HG03159 (cell line): ENCODE measurements at regions not wholly inside any gene's neighbourhood (a gene's known extent, or its start where the extent isn't known, plus 50 kb on each side); places are given as distances from the start of the nearest gene placed in this dataset.
"Not testable (repeated sequence)": the region's sequence is repeated elsewhere in the genome, so short reads cannot be mapped to it uniquely, and the experiment has no call there.

Experiments
- ATAC-seq: cut with Tn5 transposase; IDR thresholded peaks from one replicate; pipeline ENCODE4 v1.9.1; 2021; ENCODE audit warnings: mild to moderate bottlenecking, moderate library complexity; ENCODE audit not compliant: unreplicated experiment

DNA sequence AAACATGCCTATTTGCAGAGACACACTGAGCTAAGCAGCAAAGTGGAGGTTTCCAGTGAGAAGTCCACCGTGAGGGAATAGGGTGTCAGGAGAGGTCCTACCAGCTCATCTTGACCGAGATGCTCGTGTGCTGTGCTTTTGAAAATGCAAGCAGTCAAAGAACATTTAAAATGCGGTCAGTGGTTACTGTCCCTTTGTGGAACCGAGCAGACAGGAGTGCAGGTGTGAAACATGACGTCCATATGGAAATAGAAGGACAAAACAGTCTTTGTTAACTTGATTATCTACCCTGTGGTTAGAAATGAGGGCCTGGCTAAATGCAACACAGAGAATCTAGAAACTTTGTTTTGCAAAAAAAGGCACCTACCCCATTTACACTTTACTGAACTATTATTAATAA is 473.3 kb downstream of the SPATA31A6 start:
- not testable (repeated sequence) for ATAC-seq

DNA sequence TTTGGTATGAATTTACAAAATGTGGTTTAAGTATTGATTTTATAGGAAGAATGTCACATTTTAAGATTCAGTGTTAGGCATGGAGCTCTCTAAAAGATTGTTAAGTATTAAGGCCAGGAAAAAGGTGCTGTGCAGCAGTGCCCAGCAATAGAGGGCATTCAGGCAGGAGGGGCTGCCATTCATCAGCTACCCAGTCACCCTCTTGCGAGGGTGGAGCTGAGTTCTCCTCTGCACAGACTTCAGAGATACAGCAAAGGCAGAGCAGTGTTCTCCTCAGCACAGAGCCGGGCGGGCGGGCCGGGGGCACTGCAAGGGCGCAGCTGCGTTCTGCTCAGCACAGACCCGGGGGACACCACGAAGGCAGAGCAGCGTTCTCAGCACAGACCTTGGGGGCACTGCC is 474.0 kb downstream of the SPATA31A6 start:
- not testable (repeated sequence) for ATAC-seq

DNA sequence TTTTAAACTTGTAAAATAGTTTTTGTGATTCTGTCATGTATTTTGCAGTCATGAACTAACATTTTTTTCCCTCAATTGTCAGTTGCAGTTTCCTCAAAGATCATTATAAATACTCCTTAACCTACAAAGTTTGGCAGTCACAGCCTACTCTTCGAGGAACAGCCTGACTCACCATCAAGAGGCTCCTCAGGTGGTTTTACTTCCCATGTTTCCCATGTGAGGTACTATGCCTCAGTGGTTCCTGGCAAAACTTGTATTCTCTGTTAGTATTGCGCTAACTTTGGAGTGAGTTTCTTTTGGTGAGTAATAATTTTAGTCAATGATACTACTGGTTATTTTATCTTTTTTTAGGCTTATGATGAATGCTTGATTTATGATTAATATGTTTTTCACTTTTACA is 513.7 kb downstream of the SPATA31A6 start:
- ATAC-seq, result not testable (repeated sequence)

DNA sequence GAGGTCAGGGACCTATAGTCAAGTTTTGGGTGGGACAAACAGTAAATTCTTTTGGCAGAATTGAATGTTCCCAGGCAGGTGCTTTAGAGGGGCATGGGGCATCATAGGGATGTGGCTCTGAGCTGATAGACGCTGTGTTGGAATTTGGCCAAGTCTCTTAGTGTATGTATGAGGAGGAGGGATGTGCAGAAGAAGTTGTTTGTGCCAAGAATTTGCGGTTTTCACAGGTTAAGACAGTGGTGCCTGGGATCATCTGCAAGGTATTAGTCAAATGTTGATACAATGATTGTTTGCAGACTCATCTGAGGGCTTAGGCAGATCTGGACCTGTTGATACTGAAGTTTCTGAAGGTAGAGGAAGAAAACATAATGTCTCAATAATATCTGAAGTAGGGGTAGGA is 519.4 kb downstream of the SPATA31A6 start:
- not testable (repeated sequence) for ATAC-seq

DNA sequence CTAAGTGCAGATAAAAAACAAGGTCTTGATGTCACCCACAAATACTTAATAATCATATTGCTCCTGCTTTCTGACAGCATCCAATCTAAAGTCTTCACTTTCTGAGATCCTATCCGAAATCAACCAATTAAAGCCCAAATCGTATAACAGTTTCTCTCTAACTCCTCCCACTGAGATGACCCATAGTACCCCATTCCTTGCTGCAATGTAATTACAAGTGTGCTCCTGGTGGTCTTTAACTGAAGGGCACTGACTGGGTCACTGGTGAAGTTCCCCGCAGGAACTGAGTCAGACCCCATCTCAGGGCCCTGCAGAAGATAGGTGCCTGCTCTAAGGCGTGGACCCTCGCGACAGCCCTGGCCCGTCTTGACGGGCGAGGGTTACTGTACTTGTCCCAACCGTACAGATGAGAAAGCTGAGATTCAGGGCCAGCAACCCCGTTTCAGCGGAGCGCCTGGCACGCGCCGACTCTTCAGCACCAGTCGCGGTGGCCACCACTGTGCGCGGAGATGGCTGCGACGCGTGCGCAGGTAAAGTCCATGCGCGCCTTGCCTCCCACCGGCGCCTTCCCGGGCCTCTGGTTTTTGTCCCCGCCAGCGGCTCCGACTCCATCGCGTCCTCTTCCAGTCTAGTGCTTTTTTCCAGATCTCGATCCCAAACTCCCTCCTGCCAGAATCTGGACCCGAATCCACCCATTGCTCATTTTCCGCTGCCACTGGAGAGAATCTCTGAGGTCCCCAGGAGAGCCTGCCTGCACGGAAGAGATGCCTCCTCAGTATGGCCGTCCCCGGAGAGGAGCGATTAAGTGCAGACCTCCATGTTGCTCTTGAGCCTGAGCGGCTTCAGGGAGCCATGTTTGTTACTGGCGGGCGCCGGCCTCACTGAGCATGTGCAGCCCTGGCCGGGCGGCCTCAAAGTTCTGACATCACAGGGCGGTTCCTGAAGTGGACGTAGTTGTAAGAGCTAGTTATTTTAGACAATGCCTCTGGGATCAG is 541.7 kb downstream of the SPATA31A6 start:
- ATAC-seq, result not testable (repeated sequence)

DNA sequence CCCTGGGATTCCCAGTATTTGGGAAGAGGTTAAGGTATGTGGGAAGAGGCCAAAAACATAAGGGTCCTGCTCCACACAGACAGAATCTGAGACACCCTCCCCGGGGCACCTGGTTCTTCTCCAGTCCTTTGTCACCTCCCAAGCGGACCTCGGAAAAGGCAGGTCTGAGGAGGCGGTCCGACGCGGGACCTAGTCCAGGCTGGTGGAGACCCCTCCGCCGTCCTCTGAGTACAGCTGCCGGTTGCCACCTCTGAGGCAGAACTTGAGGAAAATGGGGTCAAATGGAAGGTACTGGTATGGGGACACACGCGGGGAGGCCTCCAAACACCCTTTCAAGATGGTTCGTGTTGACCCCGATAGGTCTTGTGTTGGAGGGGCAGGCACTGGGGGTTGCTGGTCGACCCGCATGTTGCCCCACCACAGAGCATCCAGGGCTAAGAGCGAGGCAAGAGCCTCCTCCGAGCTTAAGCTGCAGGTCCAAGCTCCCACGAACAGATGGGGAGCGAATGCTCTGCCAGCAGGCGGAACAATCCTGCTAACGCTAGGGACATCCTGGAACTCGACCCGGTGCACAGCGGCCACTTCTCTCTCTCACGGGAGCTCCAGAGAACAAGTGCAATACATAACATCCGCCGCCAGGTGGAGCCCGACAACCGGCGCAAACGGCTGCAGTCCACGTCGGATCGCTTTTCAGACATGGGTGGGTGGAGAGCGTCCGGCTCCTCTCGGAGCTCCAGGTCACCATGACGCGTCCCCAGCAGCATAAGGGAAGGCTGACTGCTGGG is 559.8 kb downstream of the SPATA31A6 start:
- peak; percentile 72 for ATAC-seq

DNA sequence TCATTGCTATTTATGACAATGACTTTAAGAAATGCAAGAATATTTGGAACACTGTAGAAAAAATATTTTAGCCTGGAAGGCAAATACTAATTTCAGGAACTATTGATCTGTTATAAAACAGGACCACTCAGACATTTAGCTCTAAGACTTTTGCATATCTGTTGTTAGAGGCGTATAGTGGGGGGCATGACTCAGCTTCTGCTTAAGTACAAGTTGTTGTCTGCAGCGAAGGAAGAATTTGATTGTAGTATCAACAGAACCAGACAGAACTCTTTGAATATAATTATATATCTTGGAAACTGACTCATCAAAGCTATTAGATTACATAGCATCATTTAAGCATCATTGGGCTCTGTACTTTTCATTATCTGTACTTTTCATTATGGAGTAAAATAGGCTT is 573.8 kb downstream of the SPATA31A6 start:
- ATAC-seq, result not testable (repeated sequence)

DNA sequence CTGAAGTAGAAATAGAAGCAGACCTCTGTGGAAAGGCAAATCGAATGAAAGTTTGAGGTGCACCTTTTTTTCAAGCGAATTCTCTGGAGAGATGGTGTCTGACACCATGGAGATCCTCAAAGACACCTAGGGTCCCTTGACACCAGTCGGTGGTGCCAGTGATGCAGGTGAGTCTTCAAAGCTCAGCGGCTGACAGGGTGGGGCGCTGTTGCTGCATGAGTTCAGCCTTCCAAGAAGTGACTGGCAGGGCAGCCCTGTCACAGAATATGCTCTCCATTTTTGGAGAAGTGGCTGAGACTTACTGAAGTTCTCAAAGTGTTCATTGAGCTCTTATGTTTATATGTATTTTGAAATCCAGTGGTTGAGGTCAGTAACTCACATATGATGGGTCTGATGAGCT is 575.9 kb downstream of the SPATA31A6 start:
- ATAC-seq, result not testable (repeated sequence)

DNA sequence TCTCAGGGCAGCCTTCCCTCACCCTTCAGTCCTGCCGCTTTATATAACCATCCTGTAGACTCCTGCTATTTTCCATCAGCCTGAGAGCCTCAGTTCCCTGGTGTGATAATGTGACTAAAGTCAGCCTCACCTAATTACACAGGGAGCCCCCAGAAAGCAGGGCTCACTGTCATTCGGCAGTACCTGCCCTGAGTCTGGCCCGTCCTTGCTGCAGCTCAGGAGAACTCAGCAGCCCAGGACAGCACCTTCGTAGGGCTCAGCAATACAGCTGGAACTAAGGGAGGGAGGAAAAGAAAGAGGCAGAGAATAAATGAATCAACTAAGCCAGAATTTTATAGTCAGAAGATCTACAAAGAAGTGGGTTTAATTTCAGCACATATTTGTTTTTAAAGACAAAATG is 598.7 kb downstream of the SPATA31A6 start:
- ATAC-seq, result not testable (repeated sequence)

DNA sequence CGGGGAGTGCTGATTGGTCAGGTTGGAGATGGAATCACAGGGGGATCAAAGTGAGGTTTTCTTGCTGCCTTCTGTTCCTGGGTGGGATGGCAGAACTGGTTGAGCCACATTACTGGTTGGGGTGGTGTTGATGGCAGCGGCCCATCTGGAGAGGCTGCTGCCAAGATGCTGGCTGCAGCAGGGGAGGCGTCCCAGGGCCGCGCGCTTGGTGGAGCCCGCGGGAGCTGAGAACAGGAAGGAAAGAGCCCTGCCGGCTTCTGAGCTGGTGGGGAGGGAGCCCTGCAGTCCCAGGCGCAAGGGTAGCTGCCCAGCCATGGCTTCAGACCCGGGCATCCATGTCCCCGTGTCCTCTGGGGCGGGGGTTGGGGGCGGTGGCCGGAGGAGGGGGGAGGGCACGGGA is 609.3 kb downstream of the SPATA31A6 start:
- not testable (repeated sequence) for ATAC-seq

DNA sequence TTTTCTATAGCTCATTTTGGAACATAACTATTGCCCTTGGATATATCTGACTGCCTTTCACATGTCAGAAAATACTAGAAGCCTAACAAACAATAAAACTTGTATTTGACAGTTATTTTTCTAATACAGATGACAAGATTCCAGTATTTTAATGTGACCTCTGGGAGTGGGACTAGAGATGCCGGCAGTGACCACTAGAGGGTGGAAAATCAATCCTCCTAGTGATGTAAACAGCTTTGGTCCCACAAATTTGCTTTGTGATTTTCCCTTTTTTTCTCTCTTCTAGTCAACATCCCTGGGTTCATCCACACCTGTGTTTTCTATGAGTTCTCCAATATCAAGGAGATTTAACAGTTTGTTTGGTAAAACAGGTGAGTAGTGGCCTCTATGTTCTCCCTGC is 615.1 kb downstream of the SPATA31A6 start:
- peak; percentile 80 for ATAC-seq

DNA sequence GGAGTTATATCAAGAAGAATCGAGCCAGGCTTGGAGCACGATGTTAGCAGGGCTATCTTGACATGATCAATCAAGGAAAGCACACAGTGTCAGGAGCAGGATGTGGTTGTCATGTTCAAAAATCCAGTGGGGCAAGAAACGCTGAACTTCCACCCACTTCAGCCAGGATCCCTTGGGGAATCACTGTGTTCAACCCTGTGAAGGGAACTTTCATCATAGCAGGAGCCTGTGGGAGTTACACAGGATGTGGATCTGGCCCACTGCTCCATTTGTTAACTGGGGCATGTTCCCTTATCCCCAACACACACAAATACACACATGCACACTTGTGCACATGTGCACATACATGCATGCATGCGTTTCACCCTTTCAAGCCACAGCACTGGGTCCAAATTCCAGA is 619.3 kb downstream of the SPATA31A6 start:
- not testable (repeated sequence) for ATAC-seq

DNA sequence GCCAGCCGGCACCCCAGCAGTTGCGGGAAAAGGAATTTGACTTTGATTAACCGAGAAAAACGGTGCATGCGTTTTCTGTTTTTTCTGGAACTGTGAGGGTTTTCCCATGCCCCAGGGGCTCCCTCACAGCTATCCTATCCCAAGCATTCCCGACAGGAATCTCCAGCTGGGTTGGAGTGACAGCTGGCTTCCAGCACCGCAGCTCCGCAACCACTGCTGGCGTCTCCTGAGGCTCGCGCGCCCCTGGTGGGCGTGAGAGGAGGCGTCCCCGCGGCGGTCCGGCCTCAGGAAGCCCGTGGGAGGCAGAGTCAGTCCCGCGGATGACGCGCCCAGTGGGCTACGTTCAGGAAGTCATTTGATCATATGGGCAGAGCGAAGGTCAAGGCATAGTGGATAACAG is 623.2 kb downstream of the SPATA31A6 start:
- not testable (repeated sequence) for ATAC-seq

DNA sequence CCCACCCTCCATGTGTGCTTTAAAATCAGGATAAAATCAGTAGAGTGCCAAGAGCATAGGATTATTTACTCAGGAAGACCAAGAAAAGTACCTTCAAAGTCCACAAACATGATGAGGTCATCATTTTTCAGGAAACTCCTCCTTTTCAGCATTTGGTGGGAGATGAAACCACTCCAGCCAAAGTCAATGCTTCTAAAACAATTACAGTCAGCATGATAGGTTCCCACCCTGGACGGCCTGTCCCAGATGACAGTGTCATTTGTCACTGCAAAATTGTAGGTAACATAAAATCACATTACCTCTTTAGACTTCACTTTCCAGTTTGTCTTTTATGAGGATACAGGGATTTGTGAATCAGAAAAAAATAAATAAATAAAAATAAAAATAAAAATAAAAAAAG is 638.0 kb downstream of the SPATA31A6 start:
- not testable (repeated sequence) for ATAC-seq

DNA sequence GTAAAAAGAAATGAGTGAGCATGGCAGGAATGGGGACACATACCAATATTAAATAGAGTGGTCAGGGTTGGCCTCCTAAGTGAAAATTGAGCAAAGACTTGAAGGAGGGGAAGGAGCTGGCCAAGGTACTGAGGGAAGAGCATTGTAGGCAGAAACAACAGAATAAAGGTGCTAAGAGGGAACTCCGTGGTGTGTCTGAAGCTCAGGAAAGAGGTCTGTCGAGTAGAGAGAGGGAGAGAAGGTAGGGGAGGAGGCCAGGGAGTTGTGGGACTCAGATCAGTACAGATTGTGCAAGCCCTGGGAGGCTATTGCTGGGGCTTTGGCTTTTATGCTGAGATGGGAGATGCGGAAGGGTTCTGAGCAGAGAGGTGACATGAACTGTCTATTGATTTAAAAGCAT is 664.7 kb downstream of the SPATA31A6 start:
- ATAC-seq, result not testable (repeated sequence)

DNA sequence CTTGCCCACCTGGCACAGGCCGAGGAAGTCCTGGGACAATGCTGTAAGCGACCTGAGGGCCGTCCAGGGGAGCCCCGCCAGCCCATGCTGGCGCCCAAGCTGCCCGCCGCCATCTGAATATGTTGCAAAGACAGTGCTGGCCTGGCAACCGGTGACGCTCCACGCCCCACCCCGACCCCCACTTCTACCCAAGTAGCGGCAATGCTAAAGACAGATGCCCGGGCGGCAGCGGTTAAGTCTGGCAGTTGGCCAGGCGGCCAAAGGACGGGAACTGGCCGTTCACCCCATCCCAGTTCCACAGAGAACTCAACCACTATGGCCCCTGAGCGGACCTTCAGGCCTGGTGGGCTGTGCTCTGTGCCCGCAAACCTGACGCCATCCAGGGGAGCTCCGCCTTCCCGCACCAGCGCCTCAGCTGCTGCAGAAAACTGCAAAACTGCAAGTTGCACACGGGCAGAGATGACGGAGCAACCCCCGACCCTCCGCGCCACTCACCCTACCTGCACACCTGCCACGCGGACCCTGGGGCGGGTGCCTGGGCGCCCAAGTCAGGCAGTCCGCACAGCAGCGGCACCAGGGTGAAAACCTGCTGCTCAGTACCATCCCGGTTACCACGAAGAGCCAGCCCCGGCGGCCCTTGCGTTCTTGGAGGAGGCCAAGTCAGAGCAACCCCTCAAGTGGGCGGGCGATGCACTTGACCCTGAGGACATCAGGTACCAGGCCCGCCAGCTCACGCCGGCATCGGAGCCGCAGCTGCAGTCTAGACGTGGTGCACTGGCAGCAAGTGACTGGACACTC is 667.6 kb downstream of the SPATA31A6 start:
- ATAC-seq, result not testable (repeated sequence)

DNA sequence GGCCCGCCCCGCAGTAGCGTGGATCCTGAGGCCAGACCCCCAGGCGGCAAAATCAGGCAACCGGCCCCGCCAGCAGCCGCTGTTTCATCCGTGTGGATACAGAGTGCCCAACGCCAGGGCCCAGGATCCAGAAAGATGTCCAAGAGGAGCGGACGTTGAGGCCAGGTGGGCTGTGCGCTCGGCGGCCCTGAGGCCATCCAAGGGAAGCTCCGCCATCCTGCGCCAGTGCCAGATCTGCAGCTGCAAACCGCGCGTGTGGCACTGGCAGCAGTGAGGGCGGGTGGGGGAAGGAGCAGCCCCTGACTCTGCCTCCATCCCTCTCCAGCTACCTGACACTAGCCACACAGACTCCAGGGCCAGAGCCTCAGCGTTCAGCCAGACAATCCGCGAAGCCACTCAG is 668.2 kb downstream of the SPATA31A6 start:
- ATAC-seq, result not testable (repeated sequence)

DNA sequence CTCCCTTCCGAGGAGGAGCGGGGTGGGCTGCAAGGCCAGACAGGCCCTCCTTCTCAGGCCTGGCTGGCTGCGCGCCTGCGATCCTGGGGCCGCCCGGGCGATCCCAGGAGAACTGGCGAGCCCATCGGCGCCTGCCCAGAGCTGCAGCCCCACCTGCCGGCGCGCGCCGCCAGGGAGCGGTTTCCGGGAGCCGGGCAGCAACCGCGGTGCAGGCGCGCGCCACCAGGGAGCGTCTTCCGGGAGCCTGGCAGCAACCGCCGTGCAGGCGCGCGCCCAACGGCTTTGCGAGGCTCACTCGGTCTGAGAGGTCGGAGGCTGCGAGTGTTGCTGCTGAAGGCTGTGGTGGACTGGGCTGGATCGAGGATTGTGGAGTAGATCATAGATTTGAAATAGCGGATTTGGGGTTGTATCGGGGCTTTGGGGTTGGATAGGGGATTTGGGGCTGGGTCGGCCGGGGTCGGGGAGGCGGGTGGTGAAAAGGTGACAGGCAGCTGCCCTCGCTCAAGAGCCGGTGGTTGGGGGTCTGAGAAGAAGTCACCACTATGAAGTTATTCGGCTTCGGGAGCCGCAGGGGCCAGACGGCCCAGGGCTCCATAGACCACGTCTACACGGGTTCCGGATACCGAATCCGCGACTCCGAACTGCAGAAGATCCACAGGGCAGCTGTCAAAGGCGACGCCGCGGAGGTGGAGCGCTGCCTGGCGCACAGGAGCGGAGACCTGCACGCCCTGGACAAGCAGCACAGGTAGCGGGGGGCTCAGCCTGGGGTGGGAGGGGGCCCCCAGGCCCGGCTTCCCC is 668.9 kb downstream of the SPATA31A6 start:
- peak; percentile 97 for ATAC-seq

DNA sequence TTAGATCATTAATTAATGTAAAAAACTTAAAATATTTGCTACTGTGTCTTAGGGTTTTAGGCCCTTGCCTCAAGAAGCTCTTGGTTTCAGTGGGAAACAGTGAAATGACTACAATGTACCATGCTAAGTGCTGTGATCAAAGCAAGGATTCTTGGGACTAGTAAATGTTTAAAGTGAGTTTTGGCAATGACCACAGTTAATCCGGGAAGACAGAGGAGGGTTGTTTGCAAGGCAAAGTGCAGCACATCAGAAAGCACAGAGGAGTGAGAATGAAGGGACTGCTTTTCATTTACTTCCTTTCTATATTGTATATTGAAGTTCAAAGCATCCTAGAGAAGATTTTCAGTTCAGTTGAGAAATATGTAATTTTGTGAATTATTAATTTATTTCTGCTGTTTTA is 676.7 kb downstream of the SPATA31A6 start:
- not testable (repeated sequence) for ATAC-seq

DNA sequence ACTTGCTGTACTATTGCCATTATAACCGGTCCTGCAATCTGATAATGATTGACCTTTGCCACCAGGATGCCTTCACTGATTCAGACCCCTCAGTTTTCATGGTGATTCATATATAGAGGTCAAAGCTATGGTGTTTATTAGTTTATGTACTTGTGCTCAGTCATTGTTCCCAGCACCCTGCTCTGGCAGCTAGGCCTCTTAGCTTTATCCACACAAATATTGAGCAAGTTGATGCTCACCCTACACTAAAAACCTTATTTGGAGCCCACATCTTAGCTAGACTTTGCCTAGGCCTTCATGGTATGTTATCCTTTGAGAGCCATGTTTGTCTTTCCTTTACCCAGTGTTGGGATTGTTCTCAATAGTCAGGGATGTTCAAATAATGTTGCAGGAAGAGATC is 679.0 kb downstream of the SPATA31A6 start:
- ATAC-seq, result not testable (repeated sequence)
